ENCODE measurements at regions not wholly inside any gene's neighbourhood (a gene's known extent, or its start where the extent isn't known, plus 50 kb on each side); places are given as distances from the start of the nearest gene placed in this dataset.

- no peak overlapping the region for H2BK120ac ChIP-seq (ENCODE audit: low read depth, low read length)
- in situ Hi-C loops (cut with MboI; ENCODE audit: low sequenced_read_pairs) (loop anchor here (10.0 kb wide), 1 partner anchor 269 kb away; no protein-coding TSS in a partner anchor), dilution Hi-C loops (cut with HindIII; ENCODE audit: low sequenced_read_pairs, unreplicated experiment) (no loop called here), intact Hi-C loops (cut with micrococcal nuclease) (loop anchor here (5.0 kb wide), 1 partner anchor 161 kb away; no protein-coding TSS in a partner anchor)
- H2AK9ac ChIP-seq (replicated peaks; ENCODE audit: low read depth, low read length, poor library complexity): no peak overlapping the region
- no peak overlapping the region for H4K5ac ChIP-seq (ENCODE audit: low read depth, low read length)
- H3K23ac ChIP-seq (ENCODE audit: low read depth, low read length): no peak overlapping the region; the same call in 1 of the 2 replicates
- no peaks in the 10 kb centered on the region for H3K4me1 ChIP-seq (ENCODE audit: control insufficient read depth, insufficient read depth, low read length)
- DNase-seq (no peak), ATAC-seq (ENCODE audit: low read depth) (no peak)
- CTCF ChIA-PET: interaction anchor here (0.6 to 0.9 kb wide), 3 partner anchors 9 to 227 kb away, joined by 3 to 4 read pairs (median 3); no protein-coding TSS in a partner anchor
- peak overlapping the region; percentile 23 for H3K4me3 ChIP-seq (ENCODE audit: insufficient read depth, low read depth, low read length)
- no peak overlapping the region for H3K18ac ChIP-seq (ENCODE audit: low read depth, low read length)
- no peak overlapping the region for H2BK5ac ChIP-seq (ENCODE audit: low read depth, low read length, poor library complexity, severe bottlenecking)
- no peak overlapping the region for H4K8ac ChIP-seq (ENCODE audit: low read depth in 2 of 2, low read length in 2 of 2)
- peaks cover 2% of the 10 kb centered on the region; the same call in 1 of the 2 replicates for H3K9me1 ChIP-seq (ENCODE audit: insufficient read depth, low read length)
- WGBS, 2 experiments (ENCODE audit: extremely low coverage in 2 of 2, insufficient read length in 1 of 2): no CpG with 5 or more reads among the region's 11 CpGs
- no peak overlapping the region for H3K56ac ChIP-seq (ENCODE audit: extremely low read depth, insufficient read depth, low read length)
- H4K20me1 ChIP-seq (ENCODE audit: insufficient read depth, low read length): no peaks in the 10 kb centered on the region
- no peak overlapping the region for H2BK15ac ChIP-seq (ENCODE audit: low read depth, low read length)
- no peak overlapping the region for H4K91ac ChIP-seq (ENCODE audit: insufficient read depth, low read depth, low read length)
- no peaks in the 10 kb centered on the region for H3K36me3 ChIP-seq (ENCODE audit: control insufficient read depth, insufficient read depth, low read length)
- no TSS peak for BruUV-seq (replicated peaks)
- peak overlapping the region; percentile 71 for H3K4me2 ChIP-seq (ENCODE audit: low read depth, low read length)
- no peaks in the 10 kb centered on the region for H3K9me3 ChIP-seq (ENCODE audit: control insufficient read depth, insufficient read depth, low read length)
- peak overlapping the region; percentile 24 for H2AFZ ChIP-seq (replicated peaks; ENCODE audit: low read length, poor library complexity)
- peaks cover 74% of the 10 kb centered on the region for H3K27me3 ChIP-seq (ENCODE audit: control insufficient read depth, insufficient read depth, low read length)
- no peak for TF ChIP-seq CHD1 (IDR thresholded peaks at IDR 0.05; ENCODE audit: low read depth, low read length)
- no peak for TF ChIP-seq SMC3 (IDR thresholded peaks at IDR 0.05; ENCODE audit: low read depth, low read length)
- TF ChIP-seq RFX5 (IDR thresholded peaks at IDR 0.05; ENCODE audit: low read depth, low read length): no peak
- TF ChIP-seq ELK1 (IDR thresholded peaks at IDR 0.05; ENCODE audit: borderline replicate concordance, low read depth, low read length): no peak
- TF ChIP-seq FOS (IDR thresholded peaks at IDR 0.05; ENCODE audit: low read depth, low read length): no peak
- TF ChIP-seq NFE2L2 (IDR thresholded peaks at IDR 0.05; ENCODE audit: low read depth, low read length): no peak
- no peak for TF ChIP-seq CTCF (conservative IDR thresholded peaks at IDR 0.05; ENCODE audit: low read depth, low read length)
- no peak overlapping the region for H3K27ac ChIP-seq (ENCODE audit: insufficient read depth, low read length)
- H2BK20ac ChIP-seq (ENCODE audit: low read depth, low read length): no peak overlapping the region
- POLR2A ChIA-PET (ENCODE audit: unreplicated experiment): no interaction called here
- no peak overlapping the region for H3K14ac ChIP-seq (replicated peaks; ENCODE audit: low read depth, low read length)
- no peak overlapping the region for H3K9ac ChIP-seq (ENCODE audit: low read depth, low read length)
- H2AK5ac ChIP-seq (ENCODE audit: low read depth, low read length): no peak overlapping the region
- H3K4ac ChIP-seq (ENCODE audit: low read depth, low read length): no peak overlapping the region
- H3K79me1 ChIP-seq (ENCODE audit: low read depth in 1 of 2, low read length in 2 of 2): no peaks in the 10 kb centered on the region
Observed at GRCh38 chr11:43575913-43576310, 104.6 kb upstream of the HSD17B12 start.

Measured in IMR-90 (cell line).